Hematopoietic multipotent progenitor cell treated with erythropoietin and hydrocortisone succinate and interleukin-3 and kit ligand, for 8 days (in vitro differentiated cells): ENCODE measurements at regions not wholly inside any gene's neighbourhood (a gene's known extent, or its start where the extent isn't known, plus 50 kb on each side); places are given as distances from the start of the nearest gene placed in this dataset.
A peak's percentile ranks its signal among the peaks of the same experiment; 100 is the strongest.

Experiments used
- DNase-seq: peaks from one replicate; pipeline ENCODE4 v3.0.0-alpha.2; 2015

DNA sequence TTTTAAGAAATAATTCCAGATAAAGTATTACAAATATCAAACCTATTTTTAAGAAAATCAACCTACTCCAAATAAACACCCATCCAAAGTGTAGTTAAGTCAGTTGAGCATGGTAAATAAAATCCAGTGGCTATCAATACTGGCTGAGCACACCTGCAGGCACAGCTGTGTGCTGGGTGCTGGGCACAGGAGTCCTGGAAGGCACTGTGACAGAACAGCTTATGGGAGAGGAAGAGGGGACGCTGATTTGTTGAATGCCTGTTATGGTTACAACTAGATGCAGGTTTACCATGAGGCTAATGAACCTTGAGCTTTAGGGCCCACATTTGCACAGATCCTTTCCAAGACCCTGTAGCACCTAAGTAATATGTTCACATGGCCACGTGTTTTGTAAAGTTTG is 202.7 kb downstream of the MTX2 start:
- DNase-seq: no peak

DNA sequence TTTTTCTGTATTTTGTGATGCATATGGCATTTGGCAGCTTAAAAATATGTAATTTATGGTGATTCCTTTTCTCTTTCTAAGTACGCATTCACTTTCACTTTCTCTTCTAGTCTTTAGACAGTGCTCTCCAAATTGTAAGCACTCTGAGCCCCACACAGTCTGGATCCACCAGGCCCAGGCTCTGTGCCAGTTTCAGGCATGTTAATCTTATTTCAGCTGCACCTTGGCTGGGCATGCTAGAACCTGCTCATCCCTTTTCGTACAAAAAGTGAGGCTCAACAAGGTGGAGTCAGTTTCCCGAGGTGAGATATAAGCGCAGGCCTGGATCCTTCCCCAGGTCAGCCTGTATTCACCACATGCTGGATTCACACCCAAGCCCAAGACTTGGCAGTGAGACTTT is 203.9 kb downstream of the MTX2 start:
- no peak for DNase-seq

DNA sequence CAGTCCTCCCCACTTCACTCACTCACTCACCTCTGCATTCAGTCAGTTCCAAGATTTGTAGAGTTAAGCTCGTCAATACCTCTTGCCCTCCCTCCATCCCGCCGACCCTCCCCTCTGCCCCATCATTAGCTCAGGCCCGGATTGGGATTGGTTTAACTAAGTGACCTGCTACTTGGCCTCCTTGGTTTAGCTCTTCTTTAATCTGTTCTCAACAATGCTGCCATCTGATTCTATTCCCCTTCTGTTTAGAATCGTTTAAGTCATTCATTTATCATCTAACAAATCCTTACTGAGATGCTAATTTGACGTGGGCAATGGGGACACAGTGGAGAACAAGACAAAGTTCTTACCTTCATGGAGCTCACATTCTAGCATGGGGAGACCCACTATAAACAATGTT is 204.6 kb downstream of the MTX2 start:
- no peak for DNase-seq

DNA sequence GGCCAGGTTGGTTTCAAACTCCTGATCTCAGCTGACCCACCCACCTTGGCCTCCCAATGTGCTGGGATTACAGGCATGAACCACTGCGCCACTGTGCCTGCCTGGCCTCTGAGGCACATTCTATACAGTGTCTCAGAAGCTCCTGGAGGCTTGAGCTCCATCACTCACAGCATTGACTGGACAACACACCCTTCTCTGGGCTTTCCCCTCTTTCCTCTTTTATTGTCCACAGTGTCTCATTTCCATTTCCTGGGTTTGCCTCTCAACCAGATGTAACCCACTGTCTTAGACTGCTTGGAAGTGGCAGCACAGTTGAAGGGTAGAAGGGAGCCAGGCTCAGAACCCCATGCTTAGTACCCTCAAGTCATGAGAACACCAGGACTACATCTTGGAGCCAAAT is 208.1 kb downstream of the MTX2 start:
- DNase-seq: no peak

DNA sequence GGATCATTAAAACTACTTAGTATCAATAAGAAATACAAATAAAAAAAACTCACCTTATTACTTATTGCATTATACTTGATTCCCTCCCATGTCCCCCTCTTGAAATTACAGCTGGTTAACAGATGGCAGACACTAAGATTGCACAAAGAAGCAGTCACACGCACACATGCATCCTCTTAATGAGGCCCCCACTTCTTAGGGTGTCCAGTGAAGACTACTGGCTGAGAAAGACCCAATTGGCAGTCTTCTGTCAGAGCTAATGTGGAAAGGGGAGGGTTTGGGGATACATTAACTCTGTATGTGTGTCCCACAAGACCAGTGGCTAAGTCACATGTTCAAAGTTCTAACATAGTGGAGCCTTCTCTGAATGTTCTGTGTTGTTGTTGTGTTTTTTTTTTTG is 210.7 kb downstream of the MTX2 start:
- no peak for DNase-seq

DNA sequence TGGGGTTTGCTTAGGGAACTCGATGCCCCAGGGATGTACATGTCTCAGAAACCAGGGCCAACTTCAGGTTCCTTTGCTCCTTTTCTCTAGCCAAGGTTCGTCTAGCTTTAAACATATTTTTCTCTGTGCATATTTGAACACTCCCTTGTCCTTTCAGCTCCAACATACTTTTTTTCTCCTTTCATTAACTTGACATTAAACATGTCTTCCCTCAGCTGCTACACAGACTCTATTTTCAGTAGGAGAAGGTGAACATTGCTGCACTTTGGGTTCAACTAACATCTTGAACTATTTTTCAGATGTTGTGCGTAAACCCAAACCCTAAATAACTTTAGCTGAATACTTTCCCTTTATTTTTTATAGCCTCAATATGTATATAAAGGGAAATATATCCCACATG is 212.9 kb downstream of the MTX2 start:
- DNase-seq: no peak

DNA sequence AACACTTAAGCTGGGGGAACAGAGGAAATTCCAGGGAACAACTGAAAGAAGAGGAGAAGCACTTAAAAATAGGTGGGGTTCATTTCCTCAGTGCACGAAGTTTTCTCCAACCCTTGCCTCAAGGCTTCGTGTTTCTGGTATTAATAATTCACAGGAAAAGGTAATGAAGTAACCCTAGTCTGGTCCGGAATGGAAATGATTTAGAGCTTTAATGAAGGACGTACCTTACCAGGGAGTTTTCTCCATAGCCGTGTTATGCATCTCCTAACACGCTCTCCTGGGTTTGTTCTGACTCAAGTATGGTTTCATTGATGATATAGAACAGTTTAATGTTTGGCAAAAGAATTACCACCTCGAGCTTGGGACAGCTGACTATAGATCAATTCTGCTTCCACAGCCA is 214.2 kb downstream of the MTX2 start:
- DNase-seq: no peak

DNA sequence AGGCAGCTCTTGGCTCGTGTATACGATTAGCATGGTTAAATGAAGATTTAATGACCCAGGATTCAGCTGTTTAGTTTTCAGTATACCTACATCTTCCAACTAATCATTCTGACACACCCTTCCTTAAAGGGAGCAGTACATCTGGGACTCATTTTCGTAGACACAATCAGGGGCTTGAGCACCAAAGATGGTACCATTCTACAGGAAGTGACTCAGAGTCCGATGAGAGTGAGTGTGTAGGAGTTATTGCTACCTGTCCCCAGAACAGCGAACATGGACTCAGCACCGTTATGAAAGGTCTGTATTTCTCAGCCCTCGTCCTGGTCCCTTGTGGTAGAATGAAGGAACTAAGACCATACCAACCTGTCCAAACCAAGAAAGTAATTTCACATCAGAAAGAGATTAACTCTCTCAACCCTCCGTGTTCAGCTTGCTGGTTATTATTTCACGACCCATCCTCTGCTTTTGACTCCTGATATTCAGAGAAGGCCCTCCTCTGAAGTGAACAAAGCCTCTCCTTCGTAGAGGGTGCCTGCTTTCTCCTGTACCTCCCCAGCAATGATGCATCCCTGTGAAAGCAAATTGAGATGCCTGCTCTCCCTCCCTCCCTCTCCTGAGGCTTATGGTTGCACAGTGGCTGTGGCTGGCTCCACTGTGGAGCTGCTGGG is 214.8 kb downstream of the MTX2 start:
- DNase-seq: no peak

DNA sequence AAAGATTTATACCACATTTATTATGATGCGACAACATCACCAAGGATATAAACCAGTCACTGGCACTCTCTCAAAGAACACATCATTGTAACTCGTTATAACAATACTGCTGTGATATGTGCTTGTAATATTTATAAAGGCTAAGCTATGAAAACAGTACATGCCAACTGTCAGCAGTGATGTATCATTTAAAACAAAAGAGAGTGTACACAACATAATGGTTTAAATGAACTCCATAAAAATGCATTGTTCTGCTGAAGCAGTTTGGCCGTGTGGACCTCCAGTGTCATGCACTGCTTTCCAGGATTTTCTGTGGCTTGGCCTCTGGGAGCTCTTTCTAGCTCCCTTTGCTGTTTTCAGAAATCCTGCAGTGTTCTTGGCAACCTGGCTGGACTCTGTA is 215.6 kb downstream of the MTX2 start:
- no peak for DNase-seq

DNA sequence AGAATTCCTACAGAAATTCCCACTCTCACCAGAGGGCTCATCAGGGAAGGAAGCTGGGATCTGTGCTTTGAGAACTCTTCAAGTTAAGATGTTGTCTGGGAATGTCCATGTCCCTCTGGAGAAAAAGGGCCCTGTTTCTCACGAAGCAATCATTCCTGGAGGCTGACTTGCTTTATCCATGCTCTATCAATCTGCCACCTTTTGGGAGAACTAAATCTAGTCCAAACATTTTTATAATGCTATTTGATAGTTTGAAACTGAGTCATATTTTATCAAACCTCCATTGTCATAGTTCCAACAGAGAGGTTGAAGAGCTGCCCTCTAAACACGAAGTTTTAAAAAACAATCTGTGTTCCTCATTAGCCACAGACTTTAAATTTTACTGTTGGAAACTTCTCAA is 219.2 kb downstream of the MTX2 start:
- no peak for DNase-seq

DNA sequence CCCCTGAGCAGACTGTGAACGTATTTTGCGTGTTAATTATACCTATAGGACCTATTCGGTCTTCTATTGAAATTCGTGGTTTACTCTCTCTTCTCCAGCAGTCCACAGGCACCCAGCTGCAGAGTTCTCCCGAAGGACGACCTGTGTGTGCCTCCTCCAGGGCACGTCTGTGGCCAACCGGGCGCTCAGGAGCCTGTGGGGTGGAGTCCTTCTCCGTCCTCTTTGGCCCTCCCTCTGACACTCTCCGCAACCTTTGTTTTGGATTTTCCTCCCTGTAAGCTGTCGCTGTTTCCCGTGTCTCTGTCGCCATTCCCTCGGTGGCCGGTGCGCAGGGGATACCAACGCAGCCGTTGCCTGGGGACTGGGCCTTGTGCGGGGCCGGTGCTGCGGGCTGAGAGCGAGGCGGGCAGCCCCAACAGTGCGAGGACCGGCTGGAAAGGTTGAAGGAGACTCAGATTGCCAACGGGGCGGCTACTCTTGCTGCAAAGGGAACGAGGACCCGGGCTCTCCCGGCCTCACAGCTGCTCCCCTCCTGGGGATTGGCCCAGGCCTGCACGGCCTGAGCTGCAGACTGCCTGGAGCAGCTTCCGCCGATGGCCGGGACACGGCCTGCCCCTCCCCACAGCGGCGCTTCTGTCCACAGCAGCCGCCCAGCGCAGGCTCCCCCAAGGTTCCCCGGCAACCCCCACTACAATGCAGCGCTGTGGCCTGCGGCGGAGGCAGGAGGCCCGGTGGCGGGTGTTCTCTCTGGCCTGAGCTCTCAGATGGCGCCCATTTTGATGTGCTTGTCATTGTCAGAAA is 221.0 kb downstream of the MTX2 start:
- no peak for DNase-seq

DNA sequence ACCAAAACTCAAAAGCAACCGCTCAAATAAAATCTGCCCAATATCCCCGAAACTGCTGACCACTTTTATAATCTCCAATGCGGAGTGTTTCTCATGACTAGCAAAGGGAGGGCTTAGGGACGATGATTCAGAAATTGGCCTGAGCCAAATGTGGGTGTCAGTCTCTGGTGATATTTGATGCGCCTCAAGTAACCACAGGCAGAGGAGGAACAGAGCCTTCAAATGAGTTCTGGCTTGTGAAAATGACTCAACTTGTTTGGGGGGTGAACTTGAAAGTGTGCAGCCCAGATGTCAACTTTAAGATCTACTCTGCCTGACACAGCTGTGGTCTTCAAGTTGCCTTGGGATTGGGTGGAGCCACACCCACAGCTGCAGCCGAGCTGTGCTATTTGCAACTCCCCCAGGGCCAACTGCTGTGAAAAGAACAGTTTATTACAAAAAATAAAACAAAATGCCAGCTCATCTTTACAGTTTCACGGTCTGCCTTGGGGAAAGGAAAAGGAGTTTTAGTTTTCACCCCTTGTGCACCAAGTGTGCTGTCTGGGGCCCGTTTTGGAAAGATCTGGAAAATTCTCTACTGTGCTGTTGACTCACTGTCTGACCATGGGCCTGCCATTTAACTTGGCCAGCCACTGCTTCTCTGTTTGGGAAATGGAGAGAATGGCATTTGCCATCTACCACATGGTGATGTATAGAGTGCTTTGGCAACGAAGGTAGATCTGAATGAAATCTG is 222.1 kb downstream of the MTX2 start:
- DNase-seq: no peak

DNA sequence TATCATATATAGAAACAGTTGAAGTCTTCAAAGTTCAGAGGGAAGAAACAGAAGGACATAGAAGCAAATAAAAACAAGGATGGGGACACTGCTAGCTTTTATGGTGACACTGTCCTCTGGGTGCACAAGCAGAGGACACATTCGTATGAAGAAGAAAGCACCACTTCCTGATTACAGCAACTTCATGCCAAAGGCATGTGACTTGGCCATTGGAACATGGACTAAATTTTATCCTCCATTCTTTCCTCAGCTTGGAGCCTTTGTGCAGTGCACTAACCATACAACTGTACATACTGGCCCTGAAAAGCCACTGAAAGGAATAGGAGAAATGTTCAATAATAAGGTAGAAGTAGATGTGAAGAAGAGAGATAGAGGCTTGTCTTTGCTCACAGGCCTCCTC is 223.3 kb downstream of the MTX2 start:
- no peak for DNase-seq

DNA sequence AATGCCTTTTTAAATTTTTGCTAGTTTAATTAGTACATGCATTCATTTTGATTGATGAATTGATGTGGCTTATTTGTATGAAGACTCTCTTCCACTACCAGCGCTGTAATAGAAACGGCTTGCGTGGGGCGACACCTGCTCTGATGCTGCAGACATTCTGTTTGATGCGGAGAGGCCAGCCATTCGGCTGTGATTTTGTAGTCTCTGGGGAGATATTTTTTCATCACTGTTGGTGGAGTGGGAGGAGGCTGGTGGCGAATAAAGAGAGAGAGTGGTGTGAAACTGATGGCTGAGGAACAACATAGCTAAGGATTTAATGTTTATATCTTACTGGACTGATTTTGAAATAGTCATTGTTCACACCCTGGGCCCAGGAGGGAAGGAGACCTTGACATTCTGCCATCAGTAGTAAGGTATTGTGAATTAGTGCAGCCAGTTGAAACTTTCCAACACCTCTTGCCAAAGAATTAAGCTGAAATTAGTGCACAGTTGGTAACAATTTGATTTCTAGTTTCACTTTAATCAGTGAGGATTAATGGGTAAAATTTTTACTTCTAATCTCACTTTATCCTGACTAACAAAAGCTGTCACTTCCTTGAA is 224.1 kb downstream of the MTX2 start:
- DNase-seq: no peak

DNA sequence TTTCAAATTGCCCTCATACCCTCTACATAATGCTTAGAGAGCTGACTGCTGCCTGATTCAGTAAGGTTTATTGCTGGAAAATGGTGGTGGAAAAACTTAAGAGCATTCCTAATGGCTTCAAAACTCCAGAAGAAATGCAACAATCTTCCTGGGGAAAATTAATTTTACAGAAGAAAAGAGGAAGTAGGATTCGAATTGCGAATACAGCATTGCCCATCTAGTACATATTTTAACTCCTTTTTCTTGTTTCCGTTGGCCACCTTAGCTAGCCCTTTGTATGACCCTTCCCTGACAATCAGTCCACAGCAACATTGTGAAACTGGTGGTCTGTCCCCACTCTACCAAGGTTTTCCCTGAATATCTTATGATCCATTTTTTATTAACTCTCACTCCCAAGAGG is 224.7 kb downstream of the MTX2 start:
- no peak for DNase-seq

DNA sequence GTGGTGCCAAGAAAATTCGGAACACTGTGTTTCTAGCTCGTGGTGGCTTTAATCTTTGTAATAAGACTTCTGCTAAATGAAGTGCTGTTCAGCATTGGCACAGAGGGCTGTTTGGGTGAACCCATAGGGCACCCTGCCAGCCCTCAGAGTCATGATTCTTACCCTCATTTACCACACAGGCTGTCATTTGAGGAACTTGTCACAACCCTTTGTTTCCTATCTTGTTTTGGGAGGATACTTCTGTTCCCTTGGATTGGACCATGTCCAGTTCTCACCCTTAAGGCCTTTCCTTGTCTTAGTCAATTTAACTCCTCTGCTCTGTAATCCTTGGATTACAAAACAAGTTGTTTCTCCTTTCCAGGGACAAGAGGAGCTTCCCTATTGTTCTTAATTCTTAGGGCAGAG is 225.7 kb downstream of the MTX2 start:
- peak; percentile 30 for DNase-seq

DNA sequence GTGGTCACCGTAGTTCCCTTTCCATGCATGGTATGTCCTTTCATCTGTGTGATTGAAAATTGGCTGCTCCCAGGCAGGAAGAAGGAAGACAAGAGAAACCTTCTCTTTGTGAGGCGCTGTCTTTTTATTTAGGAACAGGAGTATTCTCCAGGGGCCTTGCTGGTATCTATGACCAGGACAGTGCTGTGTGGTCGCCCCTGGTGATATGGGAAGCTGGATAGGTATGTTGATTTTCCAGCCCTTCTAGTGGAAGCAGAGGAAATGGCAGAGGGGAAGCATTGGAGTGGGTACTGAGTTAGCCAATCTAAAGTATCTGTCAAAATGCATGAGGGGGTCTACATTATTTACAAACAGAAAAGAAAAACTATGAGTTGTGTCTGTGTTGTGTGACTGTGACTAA is 226.6 kb downstream of the MTX2 start:
- no peak for DNase-seq

DNA sequence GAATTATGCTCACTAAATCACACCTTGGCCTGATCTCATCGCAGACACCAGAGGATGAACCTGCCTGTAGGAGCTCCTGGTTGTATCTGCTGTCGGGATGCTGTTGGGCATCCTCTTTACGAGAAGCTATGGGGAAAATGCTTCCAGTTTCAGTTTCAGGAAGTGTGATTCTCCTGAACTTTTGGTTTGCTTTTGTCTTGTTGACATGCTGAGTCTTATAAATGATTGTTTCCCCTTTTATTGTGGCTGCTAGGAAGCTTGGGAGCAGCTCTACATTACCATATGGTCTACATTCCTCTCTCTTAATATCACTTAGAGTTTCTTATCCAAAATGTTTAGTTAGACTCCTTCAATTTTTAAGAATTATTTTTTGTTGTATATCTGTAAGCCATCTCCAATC is 227.5 kb downstream of the MTX2 start:
- DNase-seq: no peak

DNA sequence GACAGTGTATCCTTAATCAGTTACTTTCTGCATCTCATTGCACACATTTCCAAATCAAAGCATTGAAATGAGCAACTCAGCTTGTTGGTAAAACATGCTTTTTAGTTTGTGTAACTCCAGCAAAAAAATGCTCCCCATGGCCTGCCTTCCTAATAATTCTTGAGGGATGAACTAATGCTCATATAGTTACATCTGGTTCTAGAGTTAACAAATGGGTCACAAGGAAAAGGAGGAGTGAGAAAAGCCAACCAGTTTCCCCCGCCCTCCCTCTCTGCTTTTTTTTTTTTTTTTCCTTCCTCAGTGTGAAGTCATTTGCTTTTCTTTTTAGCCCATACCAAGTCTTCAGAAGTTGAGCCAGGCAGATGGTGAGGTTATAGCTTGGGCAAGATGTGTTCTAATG is 231.7 kb downstream of the MTX2 start:
- no peak for DNase-seq

DNA sequence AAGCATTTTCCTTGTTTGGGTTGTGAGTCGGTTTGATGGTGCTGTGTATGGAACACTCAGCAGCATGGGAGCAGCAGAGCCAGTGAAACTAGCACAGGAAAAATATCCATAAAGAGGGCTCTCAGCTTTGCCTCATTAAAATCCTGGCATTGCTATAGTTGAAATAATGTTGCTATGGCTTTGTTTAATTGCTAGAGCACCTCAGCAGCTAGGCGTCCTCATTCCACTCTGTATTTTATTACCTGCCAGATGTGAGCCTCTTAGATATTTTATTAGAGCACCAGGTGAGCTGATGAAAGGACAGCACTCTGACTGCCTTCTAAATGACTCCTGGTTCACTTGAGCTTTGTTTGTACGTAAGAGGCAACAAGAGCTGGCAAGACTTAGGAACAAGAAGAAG is 232.4 kb downstream of the MTX2 start:
- no peak for DNase-seq

DNA sequence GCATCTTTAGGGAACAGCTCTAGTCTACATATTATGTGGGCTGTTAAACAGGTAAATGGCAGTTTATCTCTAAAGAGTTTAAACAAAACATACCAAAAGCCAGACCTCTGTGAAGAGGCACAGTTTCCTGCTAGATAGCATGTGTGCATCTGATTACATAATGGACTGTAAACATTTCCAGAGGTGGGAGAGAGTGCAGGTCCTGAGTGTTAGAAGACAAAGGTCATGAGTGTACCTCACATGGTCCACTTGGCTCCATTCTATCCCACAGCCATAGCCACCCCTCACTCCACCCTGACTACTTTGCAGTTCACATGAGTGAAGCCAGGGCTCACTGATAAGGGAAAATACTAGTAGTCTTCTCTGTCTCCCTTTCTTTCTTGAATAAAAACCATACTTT is 233.4 kb downstream of the MTX2 start:
- no peak for DNase-seq

DNA sequence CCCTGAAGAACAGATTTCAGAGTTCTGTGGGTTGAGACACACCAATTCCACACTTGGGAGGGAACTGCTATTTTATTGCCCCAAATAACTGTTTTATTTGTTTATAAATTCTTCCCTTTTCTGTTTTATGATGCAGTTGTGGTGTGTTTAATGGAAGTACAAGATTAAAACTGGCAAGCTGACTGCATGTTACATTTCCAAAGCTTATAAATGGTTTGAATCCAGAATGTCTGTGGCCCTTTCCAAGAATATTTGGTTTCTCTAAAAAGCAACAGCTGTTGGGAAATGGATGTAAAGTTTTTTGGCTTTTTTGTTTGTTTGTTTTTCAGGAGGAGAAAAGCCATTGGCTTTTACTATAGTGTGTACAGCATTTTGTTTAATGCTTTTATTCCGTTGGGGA is 234.5 kb downstream of the MTX2 start:
- DNase-seq: no peak

DNA sequence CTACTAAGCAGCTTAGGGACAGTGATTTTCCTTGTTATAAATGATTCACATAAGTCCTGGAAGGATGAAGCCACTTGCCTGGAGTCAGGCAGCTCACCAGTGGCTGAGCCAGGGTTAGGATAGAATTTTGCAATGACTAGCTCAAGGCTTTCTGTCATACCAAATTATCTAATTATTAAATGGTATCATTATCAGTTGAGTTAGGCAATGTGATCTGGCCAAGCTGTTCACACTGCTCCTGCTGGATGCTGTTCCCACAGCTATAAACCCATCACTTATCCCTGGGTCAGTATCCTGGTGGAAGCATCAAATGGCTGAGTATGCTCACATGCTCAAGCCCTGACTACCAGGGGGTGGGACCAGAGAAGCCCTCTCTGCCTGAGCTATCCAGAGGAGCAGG is 235.2 kb downstream of the MTX2 start:
- no peak for DNase-seq

DNA sequence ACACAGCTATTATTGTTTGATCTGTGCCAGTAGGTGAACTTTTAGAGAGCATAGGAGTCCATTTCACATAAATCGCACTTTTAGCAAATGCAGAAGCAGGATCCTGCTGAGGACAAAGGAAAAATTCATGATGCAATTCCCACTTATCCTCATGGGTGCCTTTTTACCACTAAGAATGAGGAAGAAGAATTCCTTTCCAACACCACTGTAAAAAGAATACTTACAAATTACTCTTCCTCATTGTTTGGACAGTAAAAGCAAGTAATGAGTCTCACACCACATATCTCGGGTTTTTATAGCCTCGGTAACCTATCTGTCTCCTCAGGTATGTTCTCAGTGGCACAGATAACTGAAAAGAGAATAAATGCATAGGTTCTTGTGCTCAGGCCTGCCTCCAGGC is 238.5 kb downstream of the MTX2 start:
- no peak for DNase-seq
